ENCODE measurements at regions not wholly inside any gene's neighbourhood (a gene's known extent, or its start where the extent isn't known, plus 50 kb on each side); places are given as distances from the start of the nearest gene placed in this dataset.

- DNase-seq (ENCODE audit: low spot score in 2 of 2): no peak
- Histone ChIP-seq H3K4me1 (no peaks in the 10 kb centered on the region), H3K27me3 (no peaks in the 10 kb centered on the region), H3K9me3 (no peaks in the 10 kb centered on the region), H3K36me3 (no peaks in the 10 kb centered on the region), H3K27ac (no peak overlapping the region), H3K4me3 (no peak overlapping the region)
- TF ChIP-seq CTCF (IDR thresholded peaks at IDR 0.05): no peak
- intact Hi-C loops (cut with DNase I): no loop called here
Observed at GRCh38 chr5:90307782-90308181, 101.8 kb downstream of the CETN3 start.

- H3K4me1 ChIP-seq: no peaks in the 10 kb centered on the region
- no peaks in the 10 kb centered on the region for H3K9me3 ChIP-seq
- no peaks in the 10 kb centered on the region for H3K27me3 ChIP-seq
- TF ChIP-seq CTCF (IDR thresholded peaks at IDR 0.05): no peak
- no peak for DNase-seq (ENCODE audit: low spot score in 2 of 2)
- intact Hi-C loops (cut with DNase I): no loop called here
- no peaks in the 10 kb centered on the region for H3K36me3 ChIP-seq
- H3K4me3 ChIP-seq: no peak overlapping the region
- H3K27ac ChIP-seq: no peak overlapping the region
Observed at GRCh38 chr5:90307322-90307721, 102.2 kb downstream of the CETN3 start.

GRCh38 chr5:90306613-90307012 lies 102.9 kb downstream of the CETN3 start:
- H3K27ac ChIP-seq: no peak overlapping the region
- intact Hi-C loops (cut with DNase I): no loop called here
- H3K36me3 ChIP-seq: no peaks in the 10 kb centered on the region
- no peaks in the 10 kb centered on the region for H3K9me3 ChIP-seq
- DNase-seq (ENCODE audit: low spot score in 2 of 2): no peak
- H3K4me3 ChIP-seq: no peak overlapping the region
- TF ChIP-seq CTCF (IDR thresholded peaks at IDR 0.05): no peak
- no peaks in the 10 kb centered on the region for H3K4me1 ChIP-seq
- H3K27me3 ChIP-seq: no peaks in the 10 kb centered on the region

- no peaks in the 10 kb centered on the region for H3K9me3 ChIP-seq
- intact Hi-C loops (cut with DNase I): no loop called here
- no peaks in the 10 kb centered on the region for H3K27me3 ChIP-seq
- no peak overlapping the region for H3K4me3 ChIP-seq
- no peak for TF ChIP-seq CTCF (IDR thresholded peaks at IDR 0.05)
- no peak overlapping the region for H3K27ac ChIP-seq
- no peaks in the 10 kb centered on the region for H3K4me1 ChIP-seq
- no peak for DNase-seq (ENCODE audit: low spot score in 2 of 2)
- H3K36me3 ChIP-seq: no peaks in the 10 kb centered on the region
Observed at GRCh38 chr5:90305041-90305720, 104.4 kb downstream of the CETN3 start.

- Histone ChIP-seq H3K9me3 (no peaks in the 10 kb centered on the region), H3K4me1 (no peaks in the 10 kb centered on the region), H3K4me3 (no peak overlapping the region), H3K36me3 (no peaks in the 10 kb centered on the region), H3K27ac (no peak overlapping the region), H3K27me3 (no peaks in the 10 kb centered on the region)
- TF ChIP-seq CTCF (IDR thresholded peaks at IDR 0.05): no peak
- no peak for DNase-seq (ENCODE audit: low spot score in 2 of 2)
- intact Hi-C loops (cut with DNase I): no loop called here
Observed at GRCh38 chr5:90301248-90301647, 108.3 kb downstream of the CETN3 start.
